ENCODE measurements at regions not wholly inside any gene's neighbourhood (a gene's known extent, or its start where the extent isn't known, plus 50 kb on each side); places are given as distances from the start of the nearest gene placed in this dataset.
A peak's percentile ranks its signal among the peaks of the same experiment; 100 is the strongest.
"Not testable (repeated sequence)": the region's sequence is repeated elsewhere in the genome, so short reads cannot be mapped to it uniquely, and the experiment has no call there.

- no peak overlapping the region for H3K4me3 ChIP-seq (ENCODE audit: low read depth, low read length)
- no peak for TF ChIP-seq CTCF (IDR thresholded peaks at IDR 0.05; ENCODE audit: low read depth, low read length)
- no peaks in the 10 kb centered on the region for H3K27me3 ChIP-seq
- peak; percentile 29 for DNase-seq
- H3K9me3 ChIP-seq: no peaks in the 10 kb centered on the region
- peaks cover 4% of the 10 kb centered on the region for H3K4me1 ChIP-seq
- H3K36me3 ChIP-seq: no peaks in the 10 kb centered on the region
These were observed 121.9 kb upstream of the SPATA12 start for GRCh38 chr3:56938530-56938929.

- Histone ChIP-seq H3K27me3 (no peaks in the 10 kb centered on the region), H3K4me1 (peaks cover 4% of the 10 kb centered on the region), H3K4me3 (ENCODE audit: low read depth, low read length) (no peak overlapping the region), H3K36me3 (no peaks in the 10 kb centered on the region), H3K9me3 (no peaks in the 10 kb centered on the region)
- TF ChIP-seq CTCF (IDR thresholded peaks at IDR 0.05; ENCODE audit: low read depth, low read length): no peak
- no peak for DNase-seq
These were observed 122.9 kb upstream of the SPATA12 start for GRCh38 chr3:56937580-56937979.

- H3K9me3 ChIP-seq: no peaks in the 10 kb centered on the region
- no peaks in the 10 kb centered on the region for H3K27me3 ChIP-seq
- no peaks in the 10 kb centered on the region for H3K36me3 ChIP-seq
- H3K4me1 ChIP-seq: peaks cover 4% of the 10 kb centered on the region
- no peak for DNase-seq
- TF ChIP-seq CTCF (IDR thresholded peaks at IDR 0.05; ENCODE audit: low read depth, low read length): no peak
- H3K4me3 ChIP-seq (ENCODE audit: low read depth, low read length): no peak overlapping the region
These were observed 124.7 kb upstream of the SPATA12 start for GRCh38 chr3:56935811-56936210.

- not testable (repeated sequence) for H3K27me3 ChIP-seq; H3K4me3 ChIP-seq (ENCODE audit: low read depth, low read length); H3K4me1 ChIP-seq; H3K9me3 ChIP-seq; DNase-seq; H3K36me3 ChIP-seq
These were observed 126.0 kb upstream of the SPATA12 start for GRCh38 chr3:56934481-56934880.

- no peak for TF ChIP-seq CTCF (IDR thresholded peaks at IDR 0.05; ENCODE audit: low read depth, low read length)
- no peak for DNase-seq
- H3K9me3 ChIP-seq: no peaks in the 10 kb centered on the region
These were observed 126.7 kb upstream of the SPATA12 start for GRCh38 chr3:56933803-56934202.

GRCh38 chr3:56932866-56933265, 127.6 kb upstream of the SPATA12 start:
- DNase-seq: no peak
- H3K9me3 ChIP-seq: no peaks in the 10 kb centered on the region
- no peaks in the 10 kb centered on the region for H3K4me1 ChIP-seq
- no peak overlapping the region for H3K4me3 ChIP-seq (ENCODE audit: low read depth, low read length)
- H3K36me3 ChIP-seq: no peaks in the 10 kb centered on the region
- TF ChIP-seq CTCF (IDR thresholded peaks at IDR 0.05; ENCODE audit: low read depth, low read length): no peak
- no peaks in the 10 kb centered on the region for H3K27me3 ChIP-seq

More at GRCh38 chr3:56933803-56934202, 126.7 kb upstream of the SPATA12 start:
- Histone ChIP-seq H3K36me3 (no peaks in the 10 kb centered on the region), H3K27me3 (no peaks in the 10 kb centered on the region), H3K4me1 (peaks cover 1% of the 10 kb centered on the region), H3K4me3 (ENCODE audit: low read depth, low read length) (no peak overlapping the region)

GRCh38 chr3:56931836-56932235, 128.6 kb upstream of the SPATA12 start:
- no peak for DNase-seq
- Histone ChIP-seq H3K9me3 (no peaks in the 10 kb centered on the region), H3K36me3 (no peaks in the 10 kb centered on the region), H3K27me3 (no peaks in the 10 kb centered on the region), H3K4me3 (ENCODE audit: low read depth, low read length) (no peak overlapping the region), H3K4me1 (no peaks in the 10 kb centered on the region)
- TF ChIP-seq CTCF (IDR thresholded peaks at IDR 0.05; ENCODE audit: low read depth, low read length): no peak
